Caco-2 (cell line): ENCODE measurements at regions not wholly inside any gene's neighbourhood (a gene's known extent, or its start where the extent isn't known, plus 50 kb on each side); places are given as distances from the start of the nearest gene placed in this dataset.
"Not testable (repeated sequence)": the region's sequence is repeated elsewhere in the genome, so short reads cannot be mapped to it uniquely, and the experiment has no call there.

ENCODE experiments used
- BruUV-seq: library from RNA; stranded (reverse); fragments of 400-500 nt; replicated peaks from 2 replicates; lab custom pipeline; 2021; lab: Mats Ljungman, UMichigan
- CTCF ChIA-PET: fragments of 300-600 bp; sonication (Branson Sonifier 250); formaldehyde crosslinking; loops from one replicate; lab custom pipeline; 2022; ENCODE audit warnings: antibody characterized with exemption; lab: Charles Lee
- POLR2A ChIA-PET: fragments of 300-600 bp; sonication (Branson Sonifier 250); formaldehyde crosslinking; loops from one replicate; lab custom pipeline; 2022; ENCODE audit warnings: antibody characterized with exemption; lab: Charles Lee
- DNase-seq, 2 experiments: peaks; one replicate each; pipeline versions ENCODE4 v3.0.0 to v3.0.0-alpha.2; 2020 to 2022
- H3K27me3 ChIP-seq: replicated peaks from 2 replicates; pipeline ENCODE4 v1.6.0; 2011; ENCODE audit warnings: low read length; ENCODE audit not compliant: control insufficient read depth, insufficient read depth
- H3K36me3 ChIP-seq: 2 replicates; pipeline ENCODE4 v1.5.1; 2011; ENCODE audit warnings: low read length; ENCODE audit not compliant: control insufficient read depth, insufficient read depth
- H3K4me1 ChIP-seq: fragments of 250-450 bp; sonication (Bioruptor Pico); 2 replicates; pipeline ENCODE4 v1.5.1; 2020; ENCODE audit warnings: mild to moderate bottlenecking
- H3K4me3 ChIP-seq: 2 replicates; pipeline ENCODE4 v1.5.1; 2011; ENCODE audit warnings: low read depth, mild to moderate bottlenecking, control low read depth, low read length
- H3K9me3 ChIP-seq: fragments of 250-450 bp; sonication (Bioruptor Pico); 2 replicates; pipeline ENCODE4 v1.5.1; 2020; ENCODE audit warnings: mild to moderate bottlenecking, moderate library complexity
- H3K27ac Mint-ChIP-seq: one replicate; pipeline ENCODE4 v1.8.0; 2022; ENCODE audit warnings: mixed read lengths; ENCODE audit not compliant: unreplicated experiment
- H3K27me3 Mint-ChIP-seq: one replicate; pipeline ENCODE4 v1.8.0; 2022; ENCODE audit warnings: mixed read lengths; ENCODE audit not compliant: insufficient read depth, unreplicated experiment
- H3K36me3 Mint-ChIP-seq: one replicate; pipeline ENCODE4 v1.8.0; 2022; ENCODE audit warnings: mild to moderate bottlenecking, mixed read lengths; ENCODE audit not compliant: insufficient read depth, unreplicated experiment
- H3K4me1 Mint-ChIP-seq: one replicate; pipeline ENCODE4 v1.8.0; 2022; ENCODE audit warnings: low read depth, mixed read lengths; ENCODE audit not compliant: unreplicated experiment
- H3K4me3 Mint-ChIP-seq: one replicate; pipeline ENCODE4 v1.8.0; 2022; ENCODE audit warnings: mild to moderate bottlenecking, moderate library complexity, mixed read lengths; ENCODE audit not compliant: unreplicated experiment
- H3K9me3 Mint-ChIP-seq: one replicate; pipeline ENCODE4 v1.8.0; 2022; ENCODE audit warnings: mixed read lengths; ENCODE audit not compliant: unreplicated experiment
- intact Hi-C: fragments of 100-400 bp; cut with micrococcal nuclease; formaldehyde crosslinking; loops from one replicate; pipeline ENCODE4 v1.10.0; 2022; ENCODE audit not compliant: unreplicated experiment

GRCh38 chr1:83401146-83401545 is 597.8 kb downstream of the TTLL7 start:
- H3K4me3 Mint-ChIP-seq, H3K9me3 ChIP-seq, BruUV-seq, H3K27me3 ChIP-seq, DNase-seq, H3K9me3 Mint-ChIP-seq, H3K4me3 ChIP-seq, CTCF ChIA-PET, H3K27ac Mint-ChIP-seq, H3K36me3 Mint-ChIP-seq, intact Hi-C loops, H3K4me1 Mint-ChIP-seq, H3K27me3 Mint-ChIP-seq, H3K36me3 ChIP-seq, POLR2A ChIA-PET, H3K4me1 ChIP-seq: not testable (repeated sequence)

GRCh38 chr1:83400173-83400572 is 598.8 kb downstream of the TTLL7 start:
- CTCF ChIA-PET = not testable (repeated sequence)

DNA sequence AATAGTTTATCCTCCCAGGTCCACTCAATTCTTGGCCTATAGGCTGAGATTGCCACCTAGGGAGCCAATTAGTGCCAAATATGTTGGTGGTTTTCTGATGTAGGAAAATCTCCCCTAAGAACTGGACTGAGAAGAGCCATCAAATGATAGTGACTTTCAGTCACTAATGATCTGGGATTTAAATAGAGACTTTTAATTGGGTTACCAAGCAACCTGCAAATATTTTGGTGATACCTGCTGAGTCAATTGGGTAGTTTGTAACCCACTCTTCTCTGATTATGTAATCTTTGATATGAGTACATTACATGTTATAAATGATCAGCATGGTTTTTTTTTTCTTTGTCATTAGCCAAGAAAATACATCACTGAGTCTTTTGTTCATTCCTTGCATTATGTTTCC is 600.8 kb downstream of the TTLL7 start:
- H3K9me3 ChIP-seq, H3K4me1 Mint-ChIP-seq, H3K27me3 Mint-ChIP-seq, H3K4me1 ChIP-seq, H3K4me3 ChIP-seq, H3K36me3 Mint-ChIP-seq, DNase-seq, H3K27ac Mint-ChIP-seq, H3K36me3 ChIP-seq, CTCF ChIA-PET, H3K9me3 Mint-ChIP-seq, POLR2A ChIA-PET, BruUV-seq, H3K4me3 Mint-ChIP-seq, intact Hi-C loops, H3K27me3 ChIP-seq: not testable (repeated sequence)

More at GRCh38 chr1:83400173-83400572, 598.8 kb downstream of the TTLL7 start:
- H3K4me1 ChIP-seq, H3K36me3 ChIP-seq, H3K27me3 Mint-ChIP-seq, H3K4me3 ChIP-seq, H3K4me3 Mint-ChIP-seq, intact Hi-C loops, BruUV-seq, H3K36me3 Mint-ChIP-seq, H3K27ac Mint-ChIP-seq, H3K4me1 Mint-ChIP-seq, H3K9me3 ChIP-seq, H3K27me3 ChIP-seq, POLR2A ChIA-PET, DNase-seq, H3K9me3 Mint-ChIP-seq: not testable (repeated sequence)

- H3K27me3 Mint-ChIP-seq, DNase-seq, CTCF ChIA-PET, H3K4me1 ChIP-seq, H3K36me3 ChIP-seq, intact Hi-C loops, H3K27me3 ChIP-seq, H3K4me3 ChIP-seq, H3K36me3 Mint-ChIP-seq, POLR2A ChIA-PET, H3K4me1 Mint-ChIP-seq, H3K4me3 Mint-ChIP-seq, H3K27ac Mint-ChIP-seq, H3K9me3 Mint-ChIP-seq, BruUV-seq, H3K9me3 ChIP-seq: not testable (repeated sequence)
Measured at GRCh38 chr1:83395130-83395529, 603.8 kb downstream of the TTLL7 start.

DNA sequence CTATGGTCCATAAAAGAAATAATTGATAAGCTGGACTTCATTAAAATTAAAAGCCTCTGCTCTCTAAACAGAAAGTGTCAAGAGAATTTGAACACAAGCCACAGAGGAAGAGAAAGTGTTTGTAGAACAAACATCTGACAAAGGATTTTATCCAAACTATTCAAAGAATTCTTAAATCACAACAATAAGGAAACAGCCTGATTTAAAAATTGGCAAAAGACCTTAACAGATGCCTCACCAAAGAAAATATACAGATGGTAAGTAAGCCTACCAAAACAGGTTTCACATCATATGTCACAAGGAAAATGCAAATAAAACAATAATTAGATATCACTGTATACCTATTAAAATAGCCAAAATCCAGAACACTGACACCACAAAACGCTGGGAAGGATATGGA is 612.0 kb downstream of the TTLL7 start:
- H3K27me3 Mint-ChIP-seq, POLR2A ChIA-PET: not testable (repeated sequence)

DNA sequence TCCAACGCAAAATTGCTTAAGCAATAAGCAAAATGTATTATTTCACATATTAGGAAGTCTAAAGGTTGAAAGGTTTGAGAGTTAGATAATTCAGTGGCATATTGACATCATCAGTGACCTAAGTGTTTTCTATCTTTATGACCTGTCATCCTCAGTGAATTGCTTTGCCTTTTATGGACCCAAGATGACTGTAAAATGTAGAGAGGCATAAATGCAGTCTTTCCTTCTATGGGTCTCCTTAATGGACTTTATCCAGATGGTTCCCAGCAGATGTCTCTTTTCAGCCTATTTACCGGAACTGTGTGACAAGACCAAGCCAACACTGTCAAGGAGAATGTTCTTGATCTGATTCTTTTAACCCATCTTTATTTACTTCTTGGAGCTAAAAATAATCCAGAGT is 615.8 kb downstream of the TTLL7 start:
- H3K4me1 ChIP-seq, H3K9me3 Mint-ChIP-seq, H3K4me3 Mint-ChIP-seq, H3K36me3 ChIP-seq, intact Hi-C loops, BruUV-seq, H3K9me3 ChIP-seq, H3K4me3 ChIP-seq, POLR2A ChIA-PET, H3K4me1 Mint-ChIP-seq, DNase-seq, H3K36me3 Mint-ChIP-seq, H3K27me3 ChIP-seq, H3K27me3 Mint-ChIP-seq, H3K27ac Mint-ChIP-seq, CTCF ChIA-PET: not testable (repeated sequence)

More for the DNA sequence above, 612.0 kb downstream of the TTLL7 start:
- H3K4me1 Mint-ChIP-seq, H3K4me3 ChIP-seq, H3K9me3 Mint-ChIP-seq, H3K9me3 ChIP-seq, H3K36me3 Mint-ChIP-seq, H3K36me3 ChIP-seq, H3K4me1 ChIP-seq, BruUV-seq, H3K27ac Mint-ChIP-seq, DNase-seq, CTCF ChIA-PET, H3K4me3 Mint-ChIP-seq, H3K27me3 ChIP-seq, intact Hi-C loops: not testable (repeated sequence)

GRCh38 chr1:83373018-83373417 is 625.9 kb downstream of the TTLL7 start:
- H3K4me1 ChIP-seq, H3K9me3 ChIP-seq, H3K27me3 Mint-ChIP-seq, H3K4me3 ChIP-seq, H3K36me3 ChIP-seq, CTCF ChIA-PET, H3K4me3 Mint-ChIP-seq, H3K27me3 ChIP-seq, POLR2A ChIA-PET, H3K4me1 Mint-ChIP-seq, BruUV-seq, intact Hi-C loops, H3K9me3 Mint-ChIP-seq, H3K36me3 Mint-ChIP-seq, H3K27ac Mint-ChIP-seq, DNase-seq: not testable (repeated sequence)
